HG03565 (cell line): ENCODE measurements at regions not wholly inside any gene's neighbourhood (a gene's known extent, or its start where the extent isn't known, plus 50 kb on each side); places are given as distances from the start of the nearest gene placed in this dataset.

Source experiments
- ATAC-seq: cut with Tn5 transposase; IDR thresholded peaks from one replicate; pipeline ENCODE4 v1.9.1; 2021; ENCODE audit warnings: mild to moderate bottlenecking, moderate library complexity; ENCODE audit not compliant: unreplicated experiment

- no peak for ATAC-seq
Observed at GRCh38 chr1:81351864-81352263, 448.9 kb upstream of the ADGRL2 start.

DNA sequence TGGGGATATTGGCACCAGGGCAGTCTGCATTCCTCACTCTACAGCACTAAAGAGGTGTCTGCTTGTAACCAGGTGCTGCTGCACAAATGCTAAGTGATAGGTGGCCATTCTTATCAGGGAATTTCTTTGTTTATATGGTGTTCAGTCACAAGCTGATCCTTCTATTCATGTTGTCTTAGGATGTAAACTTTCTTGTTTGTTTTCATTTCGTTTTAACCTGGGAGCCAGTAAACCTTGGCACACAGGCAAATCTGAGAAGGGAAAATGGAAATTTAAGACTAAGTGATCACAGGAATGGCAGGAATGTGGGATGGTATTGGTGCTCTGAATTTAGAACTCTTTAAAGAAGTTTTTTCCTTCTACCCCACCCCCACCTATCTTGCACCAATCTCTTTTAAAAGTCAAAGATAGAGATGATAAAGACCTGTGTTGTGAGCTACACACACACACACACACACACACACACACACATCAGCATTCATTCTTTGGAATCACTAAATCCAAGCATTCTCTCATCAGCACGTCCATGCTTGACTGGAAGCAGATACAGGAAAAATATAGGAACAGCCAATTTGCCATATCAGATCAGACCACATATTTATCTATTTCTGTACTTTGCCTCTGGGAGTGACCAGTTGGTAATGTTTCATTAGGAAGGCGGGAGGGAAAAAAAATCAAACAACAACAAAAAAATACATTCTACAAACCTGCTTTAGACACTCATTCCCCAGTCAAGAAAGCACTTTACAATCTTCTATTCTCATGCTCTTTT is 451.4 kb upstream of the ADGRL2 start:
- ATAC-seq: no peak

DNA sequence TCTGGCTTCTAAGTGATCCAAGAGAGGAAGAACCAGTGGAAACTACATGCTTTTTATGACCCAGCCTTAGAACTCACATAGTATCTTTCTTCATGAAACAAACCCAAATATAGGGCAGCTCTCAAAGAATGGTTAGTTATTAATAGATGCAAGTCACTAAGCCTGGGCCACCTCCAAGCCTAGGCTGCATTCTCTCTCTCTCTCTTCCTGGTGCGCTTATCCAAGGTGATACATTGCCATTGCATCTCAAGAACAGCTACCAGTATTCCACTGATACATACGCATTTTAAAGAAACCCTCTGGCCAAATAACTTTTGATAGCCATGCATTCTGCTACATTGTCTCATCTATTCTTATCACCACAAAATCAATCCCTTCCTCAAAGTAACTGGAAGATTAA is 455.6 kb upstream of the ADGRL2 start:
- ATAC-seq: no peak

- ATAC-seq: no peak
Observed at GRCh38 chr1:81340239-81340638, 460.5 kb upstream of the ADGRL2 start.

- ATAC-seq: no peak
Observed at GRCh38 chr1:81337226-81337625, 463.5 kb upstream of the ADGRL2 start.

DNA sequence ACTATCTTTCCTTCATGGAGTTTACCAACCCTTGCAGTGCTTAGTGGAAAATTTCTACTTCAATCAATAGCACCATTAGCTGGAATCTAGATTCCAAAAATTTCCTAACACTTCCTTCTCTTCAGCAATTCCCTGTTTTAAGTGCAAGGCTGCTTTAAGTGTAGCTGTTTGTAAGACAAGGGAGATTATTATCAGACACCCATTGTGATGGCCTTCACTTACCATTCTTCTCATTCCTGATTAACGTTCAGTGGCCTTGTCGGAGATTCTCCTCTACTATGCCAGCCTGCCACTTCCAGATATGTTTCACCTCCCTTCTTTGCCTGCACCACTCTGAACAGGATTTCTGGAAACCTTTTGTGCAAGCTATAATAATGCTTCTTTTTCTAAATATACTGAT is 464.9 kb upstream of the ADGRL2 start:
- no peak for ATAC-seq

DNA sequence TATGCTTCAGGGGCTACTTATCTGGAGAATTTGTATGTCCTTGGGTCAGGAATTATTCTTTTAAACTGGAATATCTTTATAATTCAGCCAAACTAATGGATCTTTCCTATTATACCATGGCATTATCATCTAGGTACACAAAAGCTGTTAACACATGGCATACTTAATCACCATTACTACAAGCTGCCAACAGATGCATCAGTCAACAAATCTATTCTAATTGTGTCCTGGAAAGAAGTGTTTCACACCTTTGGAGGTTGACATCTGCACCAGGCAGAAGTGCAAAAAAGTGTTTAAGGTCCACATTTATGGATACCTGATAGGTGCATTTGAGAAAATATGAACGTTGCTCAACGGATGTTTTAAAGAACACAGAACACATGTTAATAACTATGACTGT is 470.2 kb upstream of the ADGRL2 start:
- no peak for ATAC-seq

DNA sequence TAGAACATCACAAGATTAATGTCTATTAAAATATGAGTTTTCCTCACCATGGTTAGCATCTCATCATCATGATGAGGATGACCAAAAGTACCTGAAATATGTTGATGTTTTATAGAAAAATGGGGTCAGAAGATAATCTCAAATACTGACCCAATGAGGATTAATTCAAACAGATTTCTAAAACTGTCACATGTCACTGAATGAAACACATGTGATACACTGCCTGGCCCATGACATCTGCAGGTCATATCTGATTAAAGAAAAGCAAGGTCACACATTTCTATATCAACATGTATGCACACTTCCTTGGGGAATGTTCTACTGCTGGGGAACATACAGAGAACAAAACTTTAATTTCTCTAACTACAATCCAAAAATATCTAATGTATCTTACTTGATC is 470.6 kb upstream of the ADGRL2 start:
- ATAC-seq: no peak

- ATAC-seq: no peak
Observed at GRCh38 chr1:81329041-81329440, 471.7 kb upstream of the ADGRL2 start.

- no peak for ATAC-seq
Observed at GRCh38 chr1:81327743-81328142, 473.0 kb upstream of the ADGRL2 start.

DNA sequence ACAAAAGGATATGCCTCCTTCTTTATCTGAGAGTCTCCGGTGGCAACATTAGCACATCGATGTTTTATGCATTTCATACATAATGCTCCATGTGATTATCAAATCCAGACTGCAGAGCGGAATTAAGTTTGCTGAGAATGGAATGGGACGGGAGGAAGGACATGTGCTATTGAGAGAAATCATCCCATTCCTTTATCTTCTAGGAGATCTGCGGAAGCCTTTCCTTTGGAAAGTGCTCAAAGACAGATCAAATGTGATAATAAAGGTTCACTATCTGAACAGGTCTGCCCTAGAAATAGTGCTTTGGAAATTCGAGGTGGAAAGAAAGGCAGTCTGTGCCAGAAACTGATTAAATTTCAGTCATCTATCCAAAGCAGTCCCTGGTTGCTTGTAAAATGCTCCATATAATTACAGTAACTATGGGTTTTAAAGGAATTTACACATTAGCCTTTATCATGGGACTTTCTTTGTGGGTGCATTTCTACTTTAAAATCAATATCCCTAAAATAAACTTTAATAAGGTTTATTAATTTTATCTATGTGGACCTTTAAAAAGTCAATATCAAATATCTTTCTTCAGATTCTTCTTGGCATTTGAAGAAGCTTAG is 473.5 kb upstream of the ADGRL2 start:
- ATAC-seq: no peak

DNA sequence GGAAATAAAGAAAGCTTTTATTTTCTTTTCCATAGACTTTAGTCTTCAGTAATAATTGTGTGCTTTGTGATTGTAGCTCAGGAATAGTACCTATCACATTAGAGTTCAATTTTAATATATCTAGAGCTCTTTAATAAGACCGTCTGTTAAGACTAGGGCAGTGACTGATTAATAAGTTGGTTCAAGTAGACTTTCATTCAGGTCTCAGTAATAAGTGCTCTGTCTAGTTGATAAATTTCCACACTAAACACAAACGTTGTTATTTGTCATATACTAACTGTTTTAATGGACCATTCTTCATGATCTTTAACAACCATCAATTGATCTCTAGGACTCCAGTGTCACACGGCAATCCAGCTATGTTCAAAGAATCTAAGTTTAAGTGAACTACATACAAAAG is 474.5 kb upstream of the ADGRL2 start:
- no peak for ATAC-seq

DNA sequence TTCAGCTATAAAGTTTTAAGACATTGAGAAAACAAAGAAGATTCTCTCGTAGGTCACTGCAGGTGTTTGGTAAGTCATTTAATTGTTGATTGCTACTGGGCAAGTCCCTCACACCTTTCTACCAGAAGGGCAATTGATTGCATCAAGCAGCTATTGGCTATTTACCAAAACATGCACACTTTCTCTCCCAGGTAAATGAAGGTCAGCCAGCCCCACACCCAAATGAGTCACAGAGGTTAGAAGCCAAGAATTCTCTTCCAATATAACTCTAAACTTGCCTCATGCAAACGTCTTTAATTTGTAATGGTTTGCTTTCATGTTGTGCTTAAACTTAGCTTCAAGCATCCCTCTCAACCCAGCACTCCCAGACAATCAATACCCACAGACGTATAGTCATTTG is 475.3 kb upstream of the ADGRL2 start:
- ATAC-seq: no peak

GRCh38 chr1:81323862-81324261 is 476.9 kb upstream of the ADGRL2 start:
- no peak for ATAC-seq

- ATAC-seq: no peak
Observed at GRCh38 chr1:81317191-81317590, 483.5 kb upstream of the ADGRL2 start.

GRCh38 chr1:81314513-81315233 is 486.1 kb upstream of the ADGRL2 start:
- ATAC-seq: no peak

DNA sequence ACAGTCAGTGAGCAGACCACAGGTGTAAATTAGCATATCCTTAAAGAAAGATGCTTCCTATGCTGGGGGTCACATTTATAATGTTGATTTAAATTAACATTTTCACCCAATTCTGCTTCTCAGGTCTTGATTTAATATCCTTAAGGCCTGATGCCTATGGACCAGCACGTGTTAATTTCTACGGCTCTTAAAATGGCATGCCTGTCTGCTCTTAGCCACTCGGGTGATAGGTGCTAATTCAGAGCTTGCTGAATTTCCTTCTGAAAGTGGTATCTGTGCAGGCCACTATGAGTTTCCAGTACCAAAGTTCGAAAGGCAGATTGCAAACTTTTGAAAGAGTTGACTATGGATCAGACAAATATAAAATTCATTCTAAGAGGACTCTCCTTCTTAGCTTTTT is 487.4 kb upstream of the ADGRL2 start:
- ATAC-seq: no peak

DNA sequence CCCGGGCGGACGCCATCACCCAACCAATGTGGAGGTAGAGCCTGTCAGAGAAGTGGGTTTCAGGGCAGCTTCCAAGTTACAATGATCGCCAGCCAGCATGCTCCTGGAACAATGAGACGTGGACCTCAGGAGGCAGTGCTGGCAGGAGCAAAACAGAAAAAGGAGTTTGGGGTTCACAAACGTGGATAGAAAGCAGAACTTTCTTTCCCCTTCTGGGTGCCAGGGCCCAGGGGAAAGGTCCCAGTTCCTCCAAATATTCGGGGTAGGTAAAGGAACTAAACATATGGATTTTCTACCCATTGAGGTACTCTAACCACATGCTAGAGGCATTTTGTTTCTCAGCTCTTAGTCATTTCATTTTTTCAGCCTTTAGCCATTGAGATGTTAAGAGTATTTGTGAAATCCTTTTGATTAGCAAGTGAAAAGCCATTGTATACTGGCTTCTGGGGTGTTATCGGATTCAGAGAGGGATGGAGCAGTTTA is 488.4 kb upstream of the ADGRL2 start:
- no peak for ATAC-seq

DNA sequence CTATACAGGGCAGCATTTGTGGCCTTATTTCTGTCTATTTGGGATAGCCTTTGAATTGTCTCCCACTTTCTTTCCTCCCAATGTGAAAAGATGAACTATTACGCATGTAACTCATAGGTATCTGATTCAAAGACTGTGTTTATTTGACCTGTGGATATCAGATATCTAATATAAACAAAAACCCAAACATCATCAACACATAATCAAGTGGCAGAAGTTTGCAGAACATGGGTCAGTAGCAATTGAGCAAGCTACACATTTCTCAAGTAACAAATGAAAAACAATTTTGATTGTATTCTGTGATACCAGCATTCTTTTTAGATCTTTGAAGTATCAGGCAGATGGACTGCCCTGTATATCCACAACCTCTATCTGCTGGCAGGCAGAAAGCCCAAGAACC is 490.5 kb upstream of the ADGRL2 start:
- no peak for ATAC-seq

DNA sequence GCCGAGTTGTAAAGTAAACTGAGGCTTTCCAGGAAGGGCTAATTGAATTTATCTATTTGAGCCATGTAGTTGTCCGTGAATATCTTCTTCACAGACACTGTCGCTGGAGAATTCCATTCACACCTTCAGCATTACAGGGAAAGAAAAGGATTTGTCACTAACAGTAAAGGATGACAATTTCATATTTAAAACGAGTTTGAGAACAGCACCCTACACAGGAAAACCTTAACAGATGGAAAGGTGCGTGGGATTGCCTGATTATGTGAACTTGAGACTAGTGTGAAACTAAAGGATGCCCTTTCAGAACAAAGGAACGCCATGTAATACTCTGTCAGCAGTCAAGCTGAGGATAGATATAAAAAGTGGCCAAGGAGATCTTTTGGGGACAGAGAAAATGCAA is 492.5 kb upstream of the ADGRL2 start:
- no peak for ATAC-seq

DNA sequence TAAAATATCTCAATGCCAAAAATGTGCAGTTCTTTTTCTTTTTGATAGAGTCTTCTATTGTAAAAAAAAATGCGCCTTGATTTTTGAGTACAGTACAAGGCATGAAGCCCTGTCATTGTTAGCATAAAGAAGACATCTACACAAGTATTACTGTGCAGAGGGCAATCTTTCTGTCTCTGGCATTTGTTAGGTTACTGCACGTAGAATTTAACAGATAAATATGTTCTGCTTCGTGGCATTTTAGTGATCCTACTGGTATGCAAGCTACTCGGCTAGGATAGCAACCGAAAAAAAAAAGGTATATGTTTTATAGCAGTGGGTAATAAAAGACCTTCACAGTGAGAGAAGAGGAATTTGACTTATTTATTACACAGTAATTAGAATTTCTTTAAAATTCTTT is 492.9 kb upstream of the ADGRL2 start:
- ATAC-seq: no peak

GRCh38 chr1:81305997-81306452 is 494.7 kb upstream of the ADGRL2 start:
- peak; percentile 70 for ATAC-seq
